D341Med (cell line): ENCODE measurements at regions not wholly inside any gene's neighbourhood (a gene's known extent, or its start where the extent isn't known, plus 50 kb on each side); places are given as distances from the start of the nearest gene placed in this dataset.
"Not testable (repeated sequence)": the region's sequence is repeated elsewhere in the genome, so short reads cannot be mapped to it uniquely, and the experiment has no call there.

Experiments used
- DNase-seq: peaks from one replicate; pipeline ENCODE4 v3.0.0; 2012; ENCODE audit warnings: low spot score

GRCh38 chr6:86872810-86873209, 64.5 kb upstream of the HTR1E start:
- not testable (repeated sequence) for DNase-seq

GRCh38 chr6:86871681-86872080, 65.6 kb upstream of the HTR1E start:
- DNase-seq: no peak

- DNase-seq: no peak
These were observed 67.8 kb upstream of the HTR1E start for GRCh38 chr6:86869500-86869899.

DNA sequence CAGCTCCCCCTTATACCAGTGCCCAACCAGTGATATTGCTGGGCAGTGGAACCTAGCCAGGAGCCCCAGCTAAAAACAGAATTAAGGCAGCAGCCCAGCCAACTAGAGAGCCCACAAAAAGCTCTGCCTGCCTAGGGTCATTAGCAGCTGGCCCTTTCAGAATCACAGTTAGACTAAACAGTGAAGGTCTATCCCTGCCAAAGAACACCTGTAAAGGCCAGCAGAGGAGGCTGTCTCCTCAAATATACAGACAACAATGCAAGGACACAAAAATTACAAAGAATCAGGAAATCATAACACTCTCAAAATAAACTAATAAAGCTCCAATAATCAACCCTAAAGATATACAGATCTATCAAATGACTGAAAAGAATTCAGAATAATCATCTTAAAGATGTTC, 77.8 kb upstream of the HTR1E start:
- no peak for DNase-seq

DNA sequence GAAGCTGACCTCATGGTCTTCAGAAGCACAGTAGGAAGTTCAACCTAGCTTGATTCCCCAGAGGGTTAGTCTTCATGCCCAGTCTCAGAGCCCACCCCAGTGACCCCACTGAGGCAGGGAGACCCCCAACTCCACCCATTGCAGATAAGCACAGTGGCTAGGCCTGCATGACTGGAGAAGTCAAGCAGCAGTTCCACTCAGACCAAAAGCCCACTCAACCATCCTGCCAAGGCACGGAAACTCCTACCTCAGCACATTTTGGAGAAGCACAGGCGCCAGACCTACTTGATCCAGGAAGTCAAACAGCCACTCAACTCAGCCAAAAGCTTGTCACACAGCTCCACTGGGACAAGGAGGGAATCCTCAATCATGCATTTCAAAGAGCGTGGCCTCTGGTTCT, 78.4 kb upstream of the HTR1E start:
- no peak for DNase-seq

DNA sequence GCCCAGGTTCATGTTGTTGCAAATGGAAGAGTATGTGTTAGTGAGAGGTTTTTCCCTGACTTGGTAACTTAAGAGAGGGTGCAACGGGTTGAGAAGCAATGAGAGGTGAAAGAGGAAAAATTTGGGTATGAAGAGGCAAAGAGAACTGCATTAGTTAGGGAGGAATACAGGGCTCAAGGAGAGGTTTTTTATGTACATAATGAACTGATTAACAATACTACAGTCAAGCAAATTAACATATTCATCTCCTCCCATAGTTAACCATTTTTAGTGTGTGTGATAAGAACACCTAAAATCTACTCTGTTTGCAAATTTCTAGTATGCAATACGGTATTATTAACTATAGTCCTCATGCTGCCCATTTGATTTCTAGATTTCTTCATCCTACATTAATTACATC, 79.5 kb upstream of the HTR1E start:
- DNase-seq: no peak

DNA sequence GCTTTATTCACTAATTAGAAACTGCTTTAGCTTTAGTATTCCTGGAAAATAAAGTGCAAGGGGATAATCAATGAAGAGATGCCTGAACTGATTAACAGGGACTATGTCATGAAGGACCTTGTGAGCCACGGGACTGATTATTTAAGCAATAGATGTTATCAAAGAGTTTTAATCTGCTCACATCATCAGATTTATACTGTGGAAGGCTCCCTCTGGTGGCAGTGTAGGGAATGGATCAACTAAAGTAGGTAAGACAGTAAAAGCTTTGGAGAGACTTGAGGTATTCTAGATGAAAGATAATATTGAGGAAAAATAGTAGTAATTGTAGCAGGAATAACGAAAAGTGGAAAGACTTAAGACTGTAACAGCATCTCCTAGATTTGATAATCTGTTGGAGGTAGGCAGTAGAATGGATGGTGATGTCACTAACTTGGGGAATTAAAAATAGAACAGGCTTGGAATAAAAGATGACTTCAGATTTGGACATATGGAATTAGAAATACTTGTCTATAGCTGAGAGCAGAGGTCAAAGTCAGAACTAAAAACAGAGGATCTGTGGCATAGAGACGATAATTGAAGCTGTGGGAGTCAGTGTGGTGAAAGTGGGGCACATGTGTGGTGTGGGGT, 80.3 kb upstream of the HTR1E start:
- peak; percentile 32 for DNase-seq

GRCh38 chr6:86856379-86856778, 80.9 kb upstream of the HTR1E start:
- DNase-seq: no peak

DNA sequence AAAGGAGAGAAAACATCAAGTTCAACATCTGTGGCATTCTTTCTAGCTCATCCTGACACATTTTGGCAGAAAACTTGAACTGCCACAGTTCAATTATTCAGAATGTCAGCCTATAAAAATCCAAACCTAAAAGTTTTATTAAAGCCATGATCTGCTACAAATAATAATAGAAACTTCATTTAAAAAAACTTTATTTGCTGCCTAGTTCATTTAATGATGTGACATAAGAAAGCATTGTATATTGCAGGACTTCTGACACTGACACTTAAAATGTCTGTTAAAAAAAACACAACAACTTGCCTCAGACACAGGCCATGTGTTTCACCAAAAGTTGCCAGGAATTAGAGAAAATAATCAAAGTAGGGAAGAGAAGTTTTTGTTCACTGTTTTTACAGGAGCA, 88.3 kb upstream of the HTR1E start:
- no peak for DNase-seq

GRCh38 chr6:86832686-86833085, 104.6 kb upstream of the HTR1E start:
- no peak for DNase-seq

- DNase-seq: no peak
These were observed 111.9 kb upstream of the HTR1E start for GRCh38 chr6:86825436-86825835.

DNA sequence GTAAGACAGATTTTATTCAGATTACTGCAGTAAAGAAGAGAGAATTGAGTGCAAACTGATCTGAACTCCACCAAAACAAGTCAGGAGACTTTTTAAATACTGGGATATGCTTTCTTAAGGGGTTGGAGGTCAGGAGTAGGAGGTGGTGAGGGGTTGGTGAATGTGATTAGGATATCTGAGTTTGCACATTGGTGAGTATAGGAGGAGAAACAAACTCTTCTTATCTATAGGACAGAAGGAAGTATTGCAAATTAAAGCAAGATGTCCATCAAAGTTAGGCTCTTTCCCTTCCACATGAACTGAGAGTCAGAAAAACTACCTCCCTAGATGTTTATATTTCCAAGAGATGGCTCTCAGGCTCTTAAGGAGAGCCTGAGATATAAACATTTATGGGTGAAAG, 114.6 kb upstream of the HTR1E start:
- DNase-seq: no peak

DNA sequence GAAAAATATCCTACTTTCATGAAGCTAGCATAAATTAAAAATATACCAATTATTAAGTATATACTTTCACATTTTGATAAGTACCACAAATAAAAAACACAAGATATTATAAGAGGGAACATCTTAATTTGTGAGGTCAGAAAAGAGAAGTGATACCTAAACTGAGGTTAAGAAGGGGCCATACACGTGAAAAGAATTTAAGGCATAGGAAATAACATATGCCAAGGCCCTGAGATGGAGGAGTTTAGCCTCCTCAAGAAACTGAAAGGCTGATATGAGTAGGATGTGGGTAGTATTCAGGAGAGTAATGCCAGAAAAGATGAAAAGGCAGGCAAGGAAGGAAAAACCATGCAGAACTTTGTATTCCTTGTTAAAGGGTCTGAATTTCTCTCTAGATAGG, 116.6 kb upstream of the HTR1E start:
- DNase-seq: no peak

DNA sequence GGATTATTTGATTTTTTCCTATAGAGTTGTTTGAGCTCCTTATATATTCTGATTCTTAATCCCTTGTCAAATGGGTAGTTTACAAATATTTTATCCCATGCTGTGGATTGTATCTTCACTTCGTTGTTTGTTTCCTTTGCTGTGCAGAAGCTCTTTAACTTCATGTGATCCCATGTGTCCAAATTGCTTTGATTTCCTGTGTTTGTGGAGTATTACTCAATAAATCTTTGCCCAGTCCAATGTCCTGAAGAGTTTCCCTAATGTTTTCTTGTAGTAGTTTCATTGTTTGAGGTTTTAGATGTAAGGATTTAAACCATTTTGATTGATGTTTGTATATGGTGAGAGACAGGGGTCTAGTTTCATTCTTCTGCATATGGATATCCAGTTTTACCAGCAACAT, 143.7 kb upstream of the HTR1E start:
- DNase-seq: no peak

DNA sequence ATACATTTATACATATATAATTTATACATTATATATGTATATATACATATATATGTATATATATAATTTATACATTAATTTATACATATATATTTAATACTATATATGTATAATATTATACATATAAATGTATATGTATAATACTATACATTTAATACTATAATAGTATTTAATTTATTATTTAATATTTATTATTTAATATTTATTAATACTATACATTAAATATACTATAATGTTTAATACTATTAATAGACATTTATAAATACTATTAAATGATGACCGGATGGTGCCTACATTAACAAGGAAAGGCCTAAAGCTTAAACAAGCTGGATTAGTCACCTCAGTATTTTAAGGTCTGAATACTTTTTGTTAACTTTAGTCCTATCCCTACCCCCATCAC, 145.9 kb upstream of the HTR1E start:
- DNase-seq: no peak

DNA sequence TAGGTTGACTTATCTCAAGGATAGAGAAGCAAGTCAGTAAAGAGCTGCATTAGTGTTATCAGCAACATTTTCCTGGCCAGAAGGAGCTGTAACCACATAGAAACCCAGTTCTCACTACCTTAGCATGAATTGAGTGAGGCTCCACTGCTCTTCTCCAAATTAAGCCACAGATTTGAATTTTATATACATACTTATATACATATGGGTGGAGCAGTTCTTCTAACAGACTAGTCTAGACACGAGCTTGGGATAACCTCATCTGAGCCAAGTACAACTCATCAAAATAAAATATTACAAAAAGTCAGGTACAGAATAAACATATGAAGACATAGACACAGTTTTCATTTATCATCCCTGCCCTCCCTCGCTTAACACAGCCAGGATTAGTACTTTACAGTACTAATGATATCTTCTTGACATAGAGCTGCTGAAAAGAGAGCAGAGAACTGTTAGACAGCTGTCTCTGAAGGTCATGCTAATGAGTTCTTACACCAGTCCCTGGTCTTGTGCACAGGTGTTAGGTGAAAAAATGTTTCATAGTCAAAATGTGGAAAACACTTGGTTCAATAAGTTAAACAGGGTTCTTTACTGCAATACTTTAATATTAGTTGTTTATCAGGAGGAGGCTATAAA, 147.4 kb upstream of the HTR1E start:
- DNase-seq: no peak

- DNase-seq: no peak
These were observed 155.0 kb upstream of the HTR1E start for GRCh38 chr6:86782328-86782727.

DNA sequence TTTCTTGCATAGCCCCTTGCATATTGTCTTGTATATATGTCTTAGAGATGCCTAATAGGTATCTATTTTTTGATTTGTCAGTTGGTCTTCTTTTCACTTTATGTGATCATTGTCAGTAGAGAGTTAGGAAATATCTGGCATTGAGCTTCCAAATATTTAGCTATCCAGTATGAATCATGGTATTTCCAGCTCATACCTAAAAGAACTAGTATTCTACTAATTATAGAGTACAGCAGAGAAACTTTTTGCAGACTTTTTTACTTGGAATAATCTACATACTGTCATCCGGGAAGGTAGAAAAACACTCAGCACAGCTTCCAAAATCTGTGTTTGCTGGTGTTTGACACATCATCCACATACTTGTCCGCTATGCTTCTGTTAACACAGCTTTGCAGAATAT, 156.4 kb upstream of the HTR1E start:
- DNase-seq: no peak

- DNase-seq: no peak
These were observed 161.4 kb upstream of the HTR1E start for GRCh38 chr6:86775893-86776292.

DNA sequence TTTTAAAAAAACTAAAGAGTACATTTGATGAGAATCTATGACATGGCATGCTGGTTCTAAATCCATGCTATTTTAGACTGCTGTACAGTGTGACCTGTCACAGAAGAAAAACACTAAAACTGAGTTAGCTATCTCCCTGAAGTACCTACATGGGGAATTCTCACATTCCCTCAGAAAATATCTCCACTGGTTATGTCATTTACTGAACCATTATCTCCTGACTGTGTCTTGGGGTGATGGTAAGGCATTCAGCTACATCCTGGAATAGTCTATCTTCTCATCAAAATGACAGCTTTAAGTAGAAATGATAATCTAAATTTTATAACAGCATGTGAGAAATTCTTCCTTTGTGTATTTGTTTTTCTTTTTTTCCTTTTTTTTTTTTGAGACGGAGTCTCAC, 172.1 kb upstream of the HTR1E start:
- no peak for DNase-seq

- DNase-seq: not testable (repeated sequence)
These were observed 177.4 kb upstream of the HTR1E start for GRCh38 chr6:86759953-86760352.

DNA sequence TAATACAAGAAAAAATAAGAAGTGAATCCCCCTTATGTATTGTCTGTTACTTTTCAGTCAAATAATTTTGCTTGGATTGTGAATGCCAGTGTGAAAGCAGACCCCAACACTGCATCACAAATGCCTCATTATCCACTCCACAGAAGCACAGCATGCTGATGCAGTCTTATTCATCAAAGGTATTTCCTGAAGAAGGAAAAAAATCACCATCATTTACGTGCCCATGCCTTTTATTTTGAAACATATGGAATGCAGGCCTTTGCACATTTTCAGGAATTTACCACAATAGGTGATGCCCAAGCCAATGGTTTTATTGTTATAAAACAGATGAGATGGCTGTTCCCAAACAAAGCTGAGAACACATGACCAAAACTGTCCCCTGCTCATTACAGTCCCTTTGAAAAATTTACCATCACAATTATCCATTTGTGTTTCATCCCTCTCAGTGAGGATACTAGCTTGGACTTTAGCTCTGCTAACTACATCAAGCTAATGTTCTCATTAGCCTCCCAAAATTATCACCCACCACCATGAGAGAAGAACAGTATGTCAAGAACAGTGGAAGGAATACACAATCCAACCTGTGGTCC, 180.6 kb upstream of the HTR1E start:
- no peak for DNase-seq

- no peak for DNase-seq
These were observed 193.3 kb upstream of the HTR1E start for GRCh38 chr6:86744048-86744447.

DNA sequence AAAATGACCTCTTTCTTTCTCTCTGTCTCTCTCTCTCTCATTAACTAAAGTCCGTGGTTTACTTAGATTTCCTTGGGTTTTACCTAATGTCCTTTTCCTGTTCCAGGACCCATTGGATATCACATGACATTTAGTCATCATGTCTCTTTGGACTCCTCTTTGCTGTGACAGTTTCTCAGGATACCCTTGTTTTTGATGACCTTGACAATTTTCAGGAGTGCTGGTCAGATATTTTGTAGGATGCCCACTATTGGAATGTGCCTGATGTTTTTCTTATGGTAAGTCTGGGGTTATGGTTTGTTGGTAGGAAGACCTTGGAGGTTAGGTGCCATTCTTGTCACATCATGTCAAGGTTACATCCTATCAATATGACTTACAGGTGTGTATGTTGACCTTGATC, 199.2 kb upstream of the HTR1E start:
- no peak for DNase-seq
